SK-N-MC (cell line): ENCODE measurements at regions not wholly inside any gene's neighbourhood (a gene's known extent, or its start where the extent isn't known, plus 50 kb on each side); places are given as distances from the start of the nearest gene placed in this dataset.

ENCODE experiments used
- EZH2 ChIP-seq: fragments of 200-600 bp; sonication (generic); IDR thresholded peaks from one replicate; pipeline ENCODE4 v1.6.1; 2017; ENCODE audit warnings: antibody characterized with exemption
- FOXP2 ChIP-seq: optimal IDR thresholded peaks from 2 replicates; pipeline ENCODE3; 2011; ENCODE audit warnings: mild to moderate bottlenecking, moderate library complexity; ENCODE audit not compliant: insufficient read depth; ENCODE audit errors: extremely low read length, control extremely low read depth
- POLR2AphosphoS5 ChIP-seq: IDR thresholded peaks from 2 replicates; pipeline ENCODE4 v1.6.1; 2012; ENCODE audit warnings: mild to moderate bottlenecking, low read depth, low read length, borderline replicate concordance

DNA sequence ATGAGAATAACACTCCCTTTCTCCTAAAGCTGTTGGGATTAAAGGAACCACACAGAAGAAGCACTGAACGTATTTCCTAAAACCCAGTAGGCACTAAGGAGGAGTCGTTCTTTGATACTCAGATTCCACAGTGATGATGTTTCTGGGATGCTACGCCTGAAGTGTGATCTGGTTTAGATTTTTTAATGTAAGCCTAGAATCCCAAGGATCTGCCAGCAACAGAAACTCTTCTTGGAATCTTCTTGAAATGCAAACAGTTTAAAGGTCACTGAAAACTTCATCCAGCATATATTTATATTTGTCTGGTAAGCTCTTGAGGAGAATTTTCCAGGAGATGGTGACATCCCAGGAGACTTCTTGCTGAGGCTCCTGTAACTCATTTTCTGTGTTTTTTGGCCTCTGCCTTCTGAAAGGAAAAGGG lies 247.6 kb upstream of the TRIB2 start:
- TF ChIP-seq POLR2AphosphoS5 (no peak), EZH2 (no peak), FOXP2 (no peak)
